Activated CD8-positive, alpha-beta memory T cell treated with anti-CD3 and anti-CD28 coated beads for 36 hours (primary cell): ENCODE measurements at regions not wholly inside any gene's neighbourhood (a gene's known extent, or its start where the extent isn't known, plus 50 kb on each side); places are given as distances from the start of the nearest gene placed in this dataset.

Experiments used
- CTCF ChIA-PET: fragments of 350-600 bp; sonication (Branson Sonifier 250); formaldehyde crosslinking; loops from one replicate; lab custom pipeline; 2021; ENCODE audit warnings: antibody characterized with exemption; lab: Charles Lee
- POLR2A ChIA-PET: fragments of 350-600 bp; sonication (Branson Sonifier 250); formaldehyde crosslinking; loops from one replicate; lab custom pipeline; 2021; ENCODE audit warnings: antibody characterized with exemption; lab: Charles Lee

DNA sequence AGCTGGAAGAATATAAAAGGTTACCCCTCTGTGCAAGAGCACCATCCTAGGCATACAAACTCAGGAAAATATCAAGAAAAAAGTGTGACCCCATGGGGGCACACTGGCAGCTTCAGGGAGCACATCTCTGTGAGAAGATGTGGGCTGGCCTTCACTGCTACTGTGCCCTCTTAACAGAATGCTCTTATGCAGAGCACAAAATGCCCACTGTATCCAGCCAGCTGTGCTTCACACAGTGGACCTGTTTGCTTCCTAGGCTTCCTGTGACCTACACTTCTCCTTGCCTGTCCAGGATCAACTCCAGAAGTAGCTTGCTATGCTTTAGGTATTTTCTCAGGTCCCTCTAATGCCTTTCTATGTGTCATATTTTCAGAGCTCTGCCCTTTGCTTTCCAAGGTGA lies 380.2 kb upstream of the MMS22L start:
- CTCF ChIA-PET = no interaction called here
- POLR2A ChIA-PET = no interaction called here

- ChIA-PET CTCF (no interaction called here), POLR2A (no interaction called here)
These were observed 382.4 kb upstream of the MMS22L start for GRCh38 chr6:97665446-97665845.

DNA sequence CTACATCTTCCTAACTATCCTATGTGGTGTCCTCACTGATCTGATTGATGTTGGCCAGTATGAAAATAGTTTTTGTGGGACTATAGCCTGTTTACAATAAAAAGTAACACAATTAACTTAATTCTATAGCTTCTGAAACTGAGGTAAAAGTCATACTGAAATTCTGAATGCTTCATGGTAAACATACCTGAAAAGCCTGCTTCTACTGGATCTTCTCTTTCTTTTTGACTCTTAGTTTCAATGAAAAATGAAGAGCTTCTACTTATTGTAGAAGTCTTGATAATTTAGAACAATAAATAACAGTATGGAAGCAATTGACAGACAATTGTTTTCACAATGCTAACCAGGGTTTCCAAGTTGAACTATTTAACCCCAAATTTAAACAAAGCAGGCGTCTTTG lies 383.9 kb upstream of the MMS22L start:
- ChIA-PET CTCF (no interaction called here), POLR2A (no interaction called here)

GRCh38 chr6:97668716-97669115 lies 385.7 kb upstream of the MMS22L start:
- POLR2A ChIA-PET = no interaction called here
- CTCF ChIA-PET = no interaction called here

DNA sequence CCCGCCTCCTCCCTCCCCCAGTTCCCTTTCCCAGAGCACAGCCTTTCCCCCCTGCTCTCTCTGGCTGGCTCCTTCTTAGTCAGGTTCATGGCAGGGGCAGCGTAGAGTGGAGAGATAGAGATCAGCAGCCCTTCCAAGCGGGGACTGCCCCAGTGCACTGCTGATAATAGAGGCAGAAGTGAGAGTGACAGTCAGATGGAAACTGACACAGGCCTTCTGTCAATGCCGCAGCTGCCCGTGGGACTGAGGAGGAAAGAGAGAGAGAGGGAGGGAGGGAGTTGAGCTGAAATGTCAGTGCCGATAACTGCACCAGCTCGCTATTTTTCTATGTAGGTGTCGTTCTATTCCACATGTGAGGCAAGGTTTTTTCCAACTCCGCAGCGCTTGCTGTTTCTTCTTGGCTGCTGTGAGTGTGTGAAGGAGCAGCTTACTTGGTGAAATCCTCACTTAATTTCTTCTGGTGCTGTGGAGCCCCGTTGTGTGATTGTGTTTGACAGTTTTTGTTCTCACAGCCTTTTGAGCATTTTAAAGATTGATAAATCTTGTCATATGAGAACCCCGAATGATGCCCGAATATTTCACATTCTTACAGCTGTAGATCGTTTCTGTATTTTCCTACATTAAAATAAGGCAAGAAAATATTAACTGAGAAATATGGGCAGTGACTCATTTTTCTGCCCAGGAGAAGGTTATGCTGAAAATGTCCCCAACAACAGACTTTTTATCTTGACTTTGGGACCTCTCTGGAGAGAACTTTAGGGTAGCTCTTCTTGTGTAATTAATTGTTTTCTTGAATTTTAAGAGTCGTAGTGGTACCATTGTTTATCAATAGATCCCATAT lies 386.4 kb upstream of the MMS22L start:
- ChIA-PET CTCF (no interaction called here), POLR2A (no interaction called here)

- CTCF ChIA-PET = no interaction called here
- POLR2A ChIA-PET = no interaction called here
These were observed 391.8 kb upstream of the MMS22L start for GRCh38 chr6:97674802-97675201.

GRCh38 chr6:97677626-97678025 lies 394.6 kb upstream of the MMS22L start:
- CTCF ChIA-PET = no interaction called here
- POLR2A ChIA-PET = no interaction called here

- CTCF ChIA-PET = no interaction called here
- POLR2A ChIA-PET = no interaction called here
These were observed 404.9 kb upstream of the MMS22L start for GRCh38 chr6:97687916-97688315.

DNA sequence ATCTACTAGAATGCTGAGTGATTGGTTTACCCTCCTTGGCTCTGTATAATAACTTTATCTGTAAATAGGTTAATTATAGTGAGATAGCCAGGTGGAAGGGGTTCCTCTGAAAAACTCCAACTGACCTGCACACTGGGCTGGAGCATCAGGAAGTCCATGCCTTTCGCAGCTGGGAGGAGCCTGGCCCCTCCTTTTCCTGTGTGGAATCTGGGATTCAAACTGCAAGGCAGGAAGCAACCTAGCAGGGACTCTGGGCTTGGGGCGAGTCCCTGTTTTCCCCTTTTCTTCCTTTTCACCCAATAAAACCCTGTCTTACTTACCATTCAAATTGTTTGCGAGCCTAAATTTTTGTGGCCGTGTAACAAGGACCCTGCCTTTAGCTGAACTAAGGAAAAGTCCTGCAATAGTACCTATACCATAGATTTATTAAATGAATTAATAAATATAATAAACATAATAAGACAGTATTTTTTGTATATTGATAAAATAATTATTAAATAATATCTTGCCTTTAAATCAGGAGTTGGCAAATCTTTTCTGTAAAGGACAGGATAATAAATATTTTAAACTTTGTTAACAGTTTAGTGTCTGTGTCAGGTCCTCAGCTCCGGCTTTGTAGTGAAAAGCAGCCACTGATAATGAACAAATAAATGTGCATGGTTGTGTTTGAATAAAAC lies 406.2 kb upstream of the MMS22L start:
- ChIA-PET CTCF (no interaction called here), POLR2A (no interaction called here)

DNA sequence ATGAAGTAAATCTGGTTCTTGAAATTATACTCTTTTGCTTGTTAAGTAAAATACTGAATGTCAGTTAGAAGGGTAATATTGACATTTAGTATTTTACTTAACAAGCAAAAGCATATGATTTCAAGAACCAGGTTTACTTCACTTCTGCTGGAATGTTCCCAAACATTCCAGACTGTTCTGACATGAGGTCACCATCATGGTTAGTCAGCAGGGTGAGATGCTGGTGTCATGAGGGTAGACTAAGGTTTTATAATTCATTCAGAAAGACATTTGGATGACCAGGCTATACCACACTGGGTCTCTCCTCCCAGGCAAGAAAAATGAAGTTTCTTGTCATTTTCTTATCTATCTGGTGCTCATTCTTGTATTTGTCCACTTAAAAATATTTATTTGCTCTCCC lies 414.4 kb upstream of the MMS22L start:
- CTCF ChIA-PET = no interaction called here
- POLR2A ChIA-PET = no interaction called here

DNA sequence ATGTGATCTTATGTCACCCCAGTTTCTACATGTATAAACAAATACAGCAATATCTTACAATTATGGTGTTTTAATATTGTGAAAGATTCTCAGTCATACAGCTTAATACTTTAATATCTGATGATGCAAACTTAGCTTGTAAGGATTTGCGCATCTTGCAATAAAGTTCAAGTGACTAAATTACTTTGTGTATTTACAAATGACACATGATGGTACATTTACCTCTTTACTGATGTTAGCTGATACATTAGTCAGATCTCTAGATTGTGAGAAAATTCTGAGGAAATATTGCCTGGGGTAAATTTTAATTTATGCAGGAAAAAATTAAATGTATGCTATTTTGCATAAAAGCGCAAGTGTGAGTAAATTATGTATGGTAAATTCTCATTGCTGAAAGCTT lies 418.8 kb upstream of the MMS22L start:
- ChIA-PET CTCF (no interaction called here), POLR2A (no interaction called here)

- ChIA-PET CTCF (no interaction called here), POLR2A (no interaction called here)
These were observed 419.2 kb upstream of the MMS22L start for GRCh38 chr6:97702248-97702647.

GRCh38 chr6:97703661-97704060 lies 420.6 kb upstream of the MMS22L start:
- ChIA-PET CTCF (no interaction called here), POLR2A (no interaction called here)

DNA sequence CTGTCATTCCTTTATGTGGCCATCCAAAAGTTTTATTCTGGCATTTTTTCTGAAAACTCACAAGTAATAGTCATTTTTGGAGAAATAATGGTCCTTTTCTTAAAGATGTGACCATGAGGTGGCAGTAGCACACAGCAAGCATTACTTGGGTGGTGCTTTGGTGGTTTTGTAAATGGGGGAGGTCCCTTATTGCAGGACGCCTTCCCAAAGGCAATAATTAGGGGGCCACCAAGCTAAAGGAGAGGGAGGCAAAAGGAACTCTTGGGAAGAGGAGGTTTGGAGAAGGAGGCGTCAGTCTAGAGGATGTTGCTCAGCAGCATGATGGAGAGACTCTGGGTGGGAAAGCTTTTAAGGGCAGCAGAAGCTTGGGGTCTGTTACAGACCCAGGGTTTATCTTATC lies 422.6 kb upstream of the MMS22L start:
- CTCF ChIA-PET = no interaction called here
- POLR2A ChIA-PET = no interaction called here

- POLR2A ChIA-PET = no interaction called here
- CTCF ChIA-PET = no interaction called here
These were observed 429.7 kb upstream of the MMS22L start for GRCh38 chr6:97712751-97713150.

DNA sequence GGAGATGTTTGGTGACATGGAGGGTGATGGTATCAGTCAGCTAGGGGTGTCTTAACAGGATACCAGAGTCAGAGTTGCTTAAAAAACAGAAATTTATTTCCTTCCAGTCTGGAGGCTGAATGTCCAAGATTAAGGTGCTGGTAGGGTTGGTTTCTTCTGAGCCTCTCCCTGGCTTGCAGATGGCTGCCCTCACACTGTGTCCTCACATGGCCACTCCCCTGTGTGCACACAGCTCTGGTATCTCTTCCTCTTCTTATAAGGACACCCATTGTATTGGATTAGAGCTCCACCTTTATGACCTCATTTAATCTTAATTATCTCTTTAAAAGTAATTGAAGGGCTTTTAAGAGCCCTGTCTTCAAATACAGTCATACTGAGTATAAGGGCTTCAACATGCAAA lies 431.8 kb upstream of the MMS22L start:
- POLR2A ChIA-PET = no interaction called here
- CTCF ChIA-PET = no interaction called here

DNA sequence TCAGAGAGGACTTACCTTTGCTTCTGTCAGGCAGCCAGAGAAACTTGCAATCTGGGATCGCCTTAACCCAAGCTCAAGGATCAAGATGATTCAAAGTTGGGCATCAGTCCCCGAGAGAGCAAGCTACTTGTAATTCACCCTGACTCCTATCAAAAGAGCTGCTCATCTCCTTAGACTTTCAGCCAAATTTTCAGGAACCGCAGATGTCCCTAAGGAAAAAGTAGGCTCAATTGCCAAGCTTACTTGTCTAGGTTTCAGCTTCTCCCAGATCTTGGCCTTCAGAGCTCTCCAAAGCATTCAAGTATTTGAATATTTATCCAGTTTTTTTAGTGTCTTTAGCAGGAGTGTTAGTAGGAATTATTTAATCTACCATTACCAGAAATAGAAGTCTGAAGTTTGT lies 434.1 kb upstream of the MMS22L start:
- ChIA-PET CTCF (no interaction called here), POLR2A (no interaction called here)

DNA sequence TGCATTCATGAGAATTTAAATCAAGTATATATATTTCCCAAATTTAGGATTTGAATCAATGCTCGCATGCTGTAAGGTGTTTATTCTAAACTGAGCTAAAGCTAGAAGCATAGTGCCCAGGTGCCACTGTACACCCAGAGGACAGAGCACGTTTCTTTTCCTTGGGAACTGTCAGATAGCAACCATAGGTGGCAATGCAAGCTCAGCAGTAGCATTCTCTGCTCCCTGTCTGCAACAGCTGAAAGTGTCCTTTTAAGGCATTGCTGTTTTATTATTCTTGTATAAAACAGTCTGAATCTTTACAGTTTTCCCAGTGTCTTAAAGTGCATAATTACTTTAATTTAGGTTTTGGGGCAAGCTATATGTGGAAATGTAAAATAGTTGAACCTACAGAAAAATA lies 443.4 kb upstream of the MMS22L start:
- ChIA-PET POLR2A (no interaction called here), CTCF (no interaction called here)

DNA sequence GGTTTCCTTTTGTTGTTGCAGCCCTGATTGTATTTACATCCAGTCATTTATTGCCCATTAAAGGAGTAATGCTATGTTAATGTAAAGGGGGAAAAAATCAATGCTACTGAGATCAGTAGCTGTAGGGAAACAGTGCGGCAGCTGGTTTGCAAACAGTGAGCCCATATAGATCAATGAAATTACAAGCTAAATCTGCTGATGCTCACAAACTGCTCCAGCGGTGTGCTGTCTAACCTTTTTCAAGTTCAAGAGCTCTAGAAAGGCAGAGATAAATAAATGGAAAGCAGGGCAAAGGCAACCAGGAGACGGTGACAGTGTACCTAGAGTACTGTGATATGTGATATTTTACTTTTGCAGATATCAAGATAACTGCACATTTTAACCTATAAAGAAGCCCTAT lies 449.0 kb upstream of the MMS22L start:
- CTCF ChIA-PET = no interaction called here
- POLR2A ChIA-PET = no interaction called here

GRCh38 chr6:97757575-97757974 lies 474.6 kb upstream of the MMS22L start:
- CTCF ChIA-PET = no interaction called here
- POLR2A ChIA-PET = no interaction called here

DNA sequence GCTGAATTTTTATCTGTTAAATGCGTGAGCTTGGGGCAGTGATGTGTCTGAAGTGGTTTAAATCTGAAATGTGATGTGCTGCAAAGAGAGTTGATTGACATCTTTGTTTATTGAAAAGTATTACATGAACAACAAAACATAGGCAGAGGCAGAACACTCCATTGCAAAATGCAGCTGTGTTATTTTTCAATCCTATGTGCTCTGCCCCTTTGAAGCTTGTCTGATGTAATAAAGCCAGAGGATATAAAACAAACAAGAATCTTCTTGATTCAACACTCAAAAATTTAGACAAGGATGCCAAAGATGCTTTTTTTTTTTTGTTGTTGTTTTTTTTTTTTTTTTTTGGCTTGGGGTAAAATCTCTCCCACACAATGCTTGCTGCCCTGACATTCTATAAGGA lies 482.4 kb upstream of the MMS22L start:
- CTCF ChIA-PET = no interaction called here
- POLR2A ChIA-PET = no interaction called here
